Tibial nerve (tissue), 4 donors: ENCODE measurements at regions not wholly inside any gene's neighbourhood (a gene's known extent, or its start where the extent isn't known, plus 50 kb on each side); places are given as distances from the start of the nearest gene placed in this dataset.

Experiments
- DNase-seq, 2 donors: peaks; one replicate each; pipeline ENCODE4 v3.0.0-alpha.2; 2019; ENCODE audit warnings: low spot score in 2 of 2
- H3K27ac ChIP-seq, 4 donors: fragments of 200-600 bp; sonication (generic) in 3 of 4; one replicate each; pipeline ENCODE4 v1.5.1; 2017 to 2019; ENCODE audit warnings: mild to moderate bottlenecking in 1 of 4
- H3K27me3 ChIP-seq, 2 donors: fragments of 200-600 bp; sonication (generic) in 1 of 2; one replicate each; pipeline versions ENCODE4 v1.5.1 to v1.6.0; 2017 to 2019
- H3K36me3 ChIP-seq, 3 donors: fragments of 200-600 bp; sonication (generic); one replicate each; pipeline ENCODE4 v1.5.1; 2018 to 2019
- H3K4me1 ChIP-seq, 4 donors: fragments of 200-600 bp; sonication (generic) in 3 of 4; one replicate each; pipeline ENCODE4 v1.5.1; 2017 to 2019
- H3K4me3 ChIP-seq, 4 donors: fragments of 200-600 bp; sonication (generic) in 3 of 4; one replicate each; pipeline ENCODE4 v1.5.1; 2017 to 2019; ENCODE audit warnings: mild to moderate bottlenecking in 1 of 4, moderate library complexity in 1 of 4
- H3K9me3 ChIP-seq, 4 donors: fragments of 200-600 bp; sonication (generic) in 3 of 4; one replicate each; pipeline ENCODE4 v1.5.1; 2017 to 2019
- EP300 ChIP-seq, 2 donors: sonication (generic); formaldehyde crosslinking; IDR thresholded peaks; one replicate each; pipeline ENCODE4 v1.6.1; 2017; ENCODE audit warnings: antibody characterized with exemption in 2 of 2, mild to moderate bottlenecking in 1 of 2
- POLR2A ChIP-seq, 2 donors: fragments of 450-650 bp; IDR thresholded peaks; one replicate each; pipeline ENCODE4 v1.6.1; 2017; ENCODE audit warnings: antibody characterized with exemption in 2 of 2, mild to moderate bottlenecking in 2 of 2, moderate library complexity in 2 of 2
- WGBS, 2 donors: methylation state at CpG; one replicate each; pipeline ENCODE4 v1.1.5; 2018; 5-methylcytosine and 5-hydroxymethylcytosine counted together
- TF ChIP-seq, protein P1 (sequence below), 5 experiments: fragments of 200-600 bp in 3 of 5; fragments of 450-650 bp in 2 of 5; sonication (generic) in 3 of 5; IDR thresholded peaks; one replicate each; pipeline ENCODE4 v1.5.1; 2016 to 2019; ENCODE audit warnings: antibody characterized with exemption in 5 of 5, mild to moderate bottlenecking in 3 of 5, moderate library complexity in 2 of 5

DNA sequence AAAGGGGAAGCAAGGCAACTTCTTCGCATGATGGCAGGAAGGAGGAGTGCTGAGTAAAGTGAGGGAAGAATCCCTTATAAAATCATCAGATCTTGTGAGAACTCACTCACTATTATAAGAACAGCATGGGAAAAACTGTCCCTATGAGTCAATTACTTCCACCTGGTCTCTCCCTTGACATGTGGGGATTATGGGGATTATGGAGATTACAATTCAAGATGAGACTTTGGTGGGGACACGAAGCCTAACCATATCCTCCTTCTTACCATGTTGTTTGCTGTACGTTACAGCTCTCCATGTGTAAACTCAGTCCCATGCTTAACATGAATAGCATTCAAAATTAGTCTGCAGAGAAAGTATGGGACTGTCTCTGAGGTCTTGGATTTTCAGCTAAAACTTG is 1096.8 kb upstream of the ACVR2A start:
- Histone ChIP-seq H3K4me1 (no peaks in the 10 kb centered on the region), H3K36me3 (no peaks in the 10 kb centered on the region), H3K27ac (no peak overlapping the region), H3K4me3 (no peak overlapping the region), H3K27me3 (no peaks in the 10 kb centered on the region), H3K9me3 (no peaks in the 10 kb centered on the region)
- no peak for TF ChIP-seq POLR2A (IDR thresholded peaks at IDR 0.05)
- TF ChIP-seq EP300 (IDR thresholded peaks at IDR 0.05): no peak
- no peak for DNase-seq
- WGBS, 2 donors: 86 to 92% methylated on average over 3 of the region's 3 CpGs

DNA sequence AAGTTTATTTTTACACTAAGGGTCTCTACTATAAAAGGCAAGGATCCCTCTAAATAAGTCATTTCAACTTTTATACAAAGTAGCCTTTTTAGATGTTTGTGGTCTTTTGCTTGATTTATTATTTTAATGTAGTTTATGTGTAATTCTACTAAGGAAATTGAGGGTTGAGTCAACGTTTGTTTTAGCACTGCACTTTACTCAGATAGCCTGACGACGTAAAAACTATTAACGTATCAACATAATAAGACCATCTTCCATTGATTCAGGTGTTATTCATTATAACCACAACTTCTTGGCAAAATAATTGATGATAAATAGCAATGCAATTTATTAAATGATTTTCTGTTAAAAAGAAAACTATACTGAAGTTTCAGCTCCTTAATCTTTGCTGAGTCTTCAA is 1103.6 kb upstream of the ACVR2A start:
- H3K4me3 ChIP-seq: no peak overlapping the region
- no peaks in the 10 kb centered on the region for H3K4me1 ChIP-seq
- TF ChIP-seq, protein P1, sequence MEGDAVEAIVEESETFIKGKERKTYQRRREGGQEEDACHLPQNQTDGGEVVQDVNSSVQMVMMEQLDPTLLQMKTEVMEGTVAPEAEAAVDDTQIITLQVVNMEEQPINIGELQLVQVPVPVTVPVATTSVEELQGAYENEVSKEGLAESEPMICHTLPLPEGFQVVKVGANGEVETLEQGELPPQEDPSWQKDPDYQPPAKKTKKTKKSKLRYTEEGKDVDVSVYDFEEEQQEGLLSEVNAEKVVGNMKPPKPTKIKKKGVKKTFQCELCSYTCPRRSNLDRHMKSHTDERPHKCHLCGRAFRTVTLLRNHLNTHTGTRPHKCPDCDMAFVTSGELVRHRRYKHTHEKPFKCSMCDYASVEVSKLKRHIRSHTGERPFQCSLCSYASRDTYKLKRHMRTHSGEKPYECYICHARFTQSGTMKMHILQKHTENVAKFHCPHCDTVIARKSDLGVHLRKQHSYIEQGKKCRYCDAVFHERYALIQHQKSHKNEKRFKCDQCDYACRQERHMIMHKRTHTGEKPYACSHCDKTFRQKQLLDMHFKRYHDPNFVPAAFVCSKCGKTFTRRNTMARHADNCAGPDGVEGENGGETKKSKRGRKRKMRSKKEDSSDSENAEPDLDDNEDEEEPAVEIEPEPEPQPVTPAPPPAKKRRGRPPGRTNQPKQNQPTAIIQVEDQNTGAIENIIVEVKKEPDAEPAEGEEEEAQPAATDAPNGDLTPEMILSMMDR (IDR thresholded peaks at IDR 0.05): no peak
- TF ChIP-seq EP300 (IDR thresholded peaks at IDR 0.05): no peak
- TF ChIP-seq POLR2A (IDR thresholded peaks at IDR 0.05): no peak
- no peaks in the 10 kb centered on the region for H3K27me3 ChIP-seq
- H3K27ac ChIP-seq: no peak overlapping the region
- H3K9me3 ChIP-seq: no peaks in the 10 kb centered on the region
- no peaks in the 10 kb centered on the region for H3K36me3 ChIP-seq
- 56 to 66% methylated on average over 4 of the region's 4 CpGs for WGBS, 2 donors
- no peak for DNase-seq

DNA sequence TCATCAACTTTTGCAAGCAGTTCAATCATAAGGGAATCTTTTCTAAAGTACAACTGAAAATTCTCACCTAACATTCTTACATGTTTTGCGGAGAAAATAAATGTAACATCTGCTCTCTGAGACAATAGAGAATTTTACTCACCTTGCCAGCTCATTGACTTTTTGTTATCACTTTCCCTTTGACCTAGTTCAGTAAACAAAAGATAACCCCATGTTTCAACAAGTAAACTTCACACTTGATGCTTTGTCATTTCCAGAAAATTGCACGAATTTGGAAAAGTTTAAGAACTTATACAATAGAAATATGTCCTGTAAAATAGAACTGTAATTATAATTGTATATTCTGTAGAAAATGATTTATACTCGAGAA is 1110.0 kb upstream of the ACVR2A start:
- Histone ChIP-seq H3K27me3 (no peaks in the 10 kb centered on the region), H3K36me3 (no peaks in the 10 kb centered on the region), H3K9me3 (no peaks in the 10 kb centered on the region), H3K4me3 (no peak overlapping the region), H3K4me1 (peaks cover 0 to 3% (median 0%) of the 10 kb centered on the region in 4 donors), H3K27ac (no peak overlapping the region)
- 72 to 75% methylated on average over 3 of the region's 3 CpGs for WGBS, 2 donors
- TF ChIP-seq, protein P1 (IDR thresholded peaks at IDR 0.05): no peak
- TF ChIP-seq EP300 (IDR thresholded peaks at IDR 0.05): no peak
- no peak for TF ChIP-seq POLR2A (IDR thresholded peaks at IDR 0.05)
- no peak for DNase-seq

DNA sequence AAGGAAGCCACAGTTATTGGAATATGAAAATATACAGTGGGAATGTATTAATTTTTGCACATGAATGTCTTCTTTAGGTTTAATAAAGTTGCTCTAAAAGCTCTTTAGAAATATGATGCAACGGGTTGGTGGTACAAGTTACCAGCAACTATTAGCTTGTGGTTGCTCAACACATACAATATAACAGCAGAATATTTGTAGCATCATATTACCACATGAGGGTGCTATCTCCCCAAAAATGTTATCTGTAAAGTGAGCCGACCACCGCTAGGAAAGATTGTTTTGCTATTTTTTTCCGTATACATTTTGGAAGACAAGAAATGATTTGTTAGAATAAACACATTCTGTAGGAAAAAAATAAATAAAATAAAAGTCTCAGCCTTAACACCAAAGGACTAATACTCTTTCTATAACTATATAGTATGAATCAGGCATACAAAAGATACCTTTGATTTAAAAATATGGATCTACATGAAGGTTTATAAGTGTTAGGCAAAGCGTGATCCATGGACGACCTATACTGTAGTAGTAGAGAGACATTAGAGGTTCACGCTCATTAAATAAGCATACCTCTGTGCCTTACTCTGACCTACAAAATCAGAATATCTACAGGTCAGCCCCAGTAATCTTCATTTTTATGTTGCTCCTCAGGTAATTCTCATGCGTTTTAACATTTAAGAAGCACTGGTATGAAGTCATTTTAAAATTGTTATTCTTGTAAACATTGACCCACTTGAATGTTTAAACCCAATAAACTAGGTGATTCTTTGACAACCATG is 1110.6 kb upstream of the ACVR2A start:
- 29 to 36% methylated on average over 8 of the region's 8 CpGs for WGBS, 2 donors
- Histone ChIP-seq H3K27ac (no peak overlapping the region), H3K4me3 (no peak overlapping the region), H3K9me3 (no peaks in the 10 kb centered on the region), H3K36me3 (no peaks in the 10 kb centered on the region), H3K27me3 (no peaks in the 10 kb centered on the region), H3K4me1 (peaks cover 0 to 3% (median 0%) of the 10 kb centered on the region in 4 donors)
- no peak for DNase-seq
- TF ChIP-seq, protein P1 (IDR thresholded peaks at IDR 0.05): peak; percentile 33 to 67 (median 51)
- TF ChIP-seq EP300 (IDR thresholded peaks at IDR 0.05) (no peak), POLR2A (IDR thresholded peaks at IDR 0.05) (no peak)

DNA sequence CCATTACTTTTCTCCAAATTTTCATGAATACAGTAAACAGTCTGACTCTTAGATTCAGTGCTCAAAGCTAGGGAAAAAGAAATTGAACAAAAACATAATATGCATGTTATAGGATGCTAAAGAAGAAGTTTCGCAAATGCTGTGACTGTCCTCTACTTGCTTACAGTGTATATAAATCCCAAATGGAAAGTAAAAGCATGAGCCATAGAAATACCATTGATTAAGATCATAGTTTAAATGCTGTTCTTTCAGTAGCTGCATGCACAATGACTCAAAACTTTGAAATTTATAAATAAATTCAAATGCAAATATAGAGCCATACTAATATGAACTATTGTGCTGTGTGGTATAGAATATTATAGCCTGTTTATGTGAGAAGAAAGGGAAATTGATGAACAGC is 1113.9 kb upstream of the ACVR2A start:
- H3K4me3 ChIP-seq: no peak overlapping the region
- WGBS, 2 donors: 80 to 86% methylated on average over 1 of the region's 1 CpG
- no peaks in the 10 kb centered on the region for H3K27me3 ChIP-seq
- TF ChIP-seq EP300 (IDR thresholded peaks at IDR 0.05) (no peak), POLR2A (IDR thresholded peaks at IDR 0.05) (no peak)
- TF ChIP-seq, protein P1 (IDR thresholded peaks at IDR 0.05): no peak
- H3K4me1 ChIP-seq: peaks cover 0 to 3% (median 0%) of the 10 kb centered on the region in 4 donors
- no peaks in the 10 kb centered on the region for H3K9me3 ChIP-seq
- DNase-seq: no peak
- no peaks in the 10 kb centered on the region for H3K36me3 ChIP-seq
- H3K27ac ChIP-seq: no peak overlapping the region
